IMR-90 (cell line): ENCODE measurements at regions not wholly inside any gene's neighbourhood (a gene's known extent, or its start where the extent isn't known, plus 50 kb on each side); places are given as distances from the start of the nearest gene placed in this dataset.
"Not testable (repeated sequence)": the region's sequence is repeated elsewhere in the genome, so short reads cannot be mapped to it uniquely, and the experiment has no call there.

ENCODE experiments used
- ATAC-seq: fragments of 200-7000 bp; cut with Tn5 transposase; 2 replicates; pipeline ENCODE4 v1.9.1; 2020; ENCODE audit warnings: low read depth, mild to moderate bottlenecking, moderate library complexity
- BruUV-seq: library from RNA; stranded (reverse); fragments of 400-500 nt; replicated peaks from 2 replicates; lab custom pipeline; 2021; lab: Mats Ljungman, UMichigan
- CTCF ChIA-PET: fragments of 300-600 bp; formaldehyde crosslinking; extraction: SDS; loops from one replicate; lab custom pipeline; 2021; ENCODE audit warnings: antibody characterized with exemption; lab: Yijun Ruan, JAX
- POLR2A ChIA-PET: fragments of 300-600 bp; sonication (Branson Sonifier 250); formaldehyde crosslinking; loops from one replicate; lab custom pipeline; 2022; ENCODE audit warnings: antibody characterized with exemption; ENCODE audit not compliant: unreplicated experiment; lab: Charles Lee
- DNase-seq: peaks from one replicate; pipeline ENCODE4 v3.0.0; 2013
- H2AFZ ChIP-seq: replicated peaks from 2 replicates; pipeline ENCODE3; 2013; ENCODE audit warnings: low read length, mild to moderate bottlenecking; ENCODE audit not compliant: poor library complexity
- H2AK5ac ChIP-seq: 2 replicates; pipeline ENCODE4 v1.6.1; 2013; ENCODE audit warnings: low read depth, low read length, inconsistent platforms
- H2AK9ac ChIP-seq: replicated peaks from 2 replicates; pipeline ENCODE3; 2013; ENCODE audit warnings: mild to moderate bottlenecking, low read depth, low read length, moderate library complexity; ENCODE audit not compliant: poor library complexity
- H2BK120ac ChIP-seq: 2 replicates; pipeline ENCODE4 v1.6.1; 2013; ENCODE audit warnings: low read depth, low read length, inconsistent platforms
- H2BK15ac ChIP-seq: 3 replicates; pipeline ENCODE4 v1.6.1; 2013; ENCODE audit warnings: low read depth, low read length, inconsistent platforms
- H2BK20ac ChIP-seq: 2 replicates; pipeline ENCODE4 v1.6.1; 2013; ENCODE audit warnings: low read depth, mild to moderate bottlenecking, inconsistent platforms, low read length, moderate library complexity
- H2BK5ac ChIP-seq: 2 replicates; pipeline ENCODE4 v1.6.1; 2013; ENCODE audit warnings: mild to moderate bottlenecking, low read depth, low read length, inconsistent platforms; ENCODE audit not compliant: poor library complexity, severe bottlenecking
- H3K14ac ChIP-seq: replicated peaks from 2 replicates; pipeline ENCODE4 v1.6.1; 2013; ENCODE audit warnings: low read depth, low read length, inconsistent platforms
- H3K18ac ChIP-seq: 2 replicates; pipeline ENCODE4 v1.6.1; 2013; ENCODE audit warnings: low read depth, low read length, control low read depth
- H3K23ac ChIP-seq: 2 replicates; pipeline ENCODE4 v1.6.1; 2013; ENCODE audit warnings: low read depth, low read length, inconsistent platforms
- H3K27ac ChIP-seq: 2 replicates; pipeline ENCODE4 v1.5.1; 2013; ENCODE audit warnings: mild to moderate bottlenecking, control low read depth, low read length; ENCODE audit not compliant: insufficient read depth
- H3K27me3 ChIP-seq: 2 replicates; pipeline ENCODE4 v1.6.1; 2013; ENCODE audit warnings: low read length; ENCODE audit not compliant: control insufficient read depth, insufficient read depth
- H3K36me3 ChIP-seq: 2 replicates; pipeline ENCODE4 v1.6.1; 2013; ENCODE audit warnings: low read length, mixed read lengths; ENCODE audit not compliant: control insufficient read depth, insufficient read depth
- H3K4ac ChIP-seq: 2 replicates; pipeline ENCODE4 v1.6.1; 2013; ENCODE audit warnings: low read depth, low read length, inconsistent platforms
- H3K4me1 ChIP-seq: 2 replicates; pipeline ENCODE4 v1.6.1; 2013; ENCODE audit warnings: low read length, mixed read lengths; ENCODE audit not compliant: control insufficient read depth, insufficient read depth
- H3K4me2 ChIP-seq: 2 replicates; pipeline ENCODE4 v1.6.1; 2013; ENCODE audit warnings: low read depth, mild to moderate bottlenecking, control low read depth, low read length, moderate library complexity
- H3K4me3 ChIP-seq: 2 replicates; pipeline ENCODE4 v1.5.1; 2013; ENCODE audit warnings: low read depth, mild to moderate bottlenecking, control low read depth, low read length, moderate library complexity; ENCODE audit not compliant: insufficient read depth
- H3K56ac ChIP-seq: 2 replicates; pipeline ENCODE4 v1.6.1; 2013; ENCODE audit warnings: low read length, inconsistent platforms; ENCODE audit not compliant: insufficient read depth; ENCODE audit errors: extremely low read depth
- H3K79me1 ChIP-seq, 2 experiments: 2 replicates each; pipeline ENCODE4 v1.6.1; 2013; ENCODE audit warnings: low read length in 2 of 2, inconsistent platforms in 1 of 2, low read depth in 1 of 2
- H3K9ac ChIP-seq: 2 replicates; pipeline ENCODE4 v1.6.1; 2013; ENCODE audit warnings: low read depth, low read length, control low read depth
- H3K9me1 ChIP-seq: 2 replicates; pipeline ENCODE4 v1.6.1; 2013; ENCODE audit warnings: low read length, inconsistent platforms; ENCODE audit not compliant: insufficient read depth
- H3K9me3 ChIP-seq: 2 replicates; pipeline ENCODE4 v1.6.1; 2013; ENCODE audit warnings: low read length; ENCODE audit not compliant: control insufficient read depth, insufficient read depth
- H4K20me1 ChIP-seq: 2 replicates; pipeline ENCODE4 v1.6.1; 2013; ENCODE audit warnings: low read length, inconsistent platforms; ENCODE audit not compliant: insufficient read depth
- H4K5ac ChIP-seq: 2 replicates; pipeline ENCODE4 v1.6.1; 2013; ENCODE audit warnings: mild to moderate bottlenecking, low read depth, low read length, control low read depth
- H4K8ac ChIP-seq, 2 experiments: 2 replicates each; pipeline ENCODE4 v1.6.1; 2013; ENCODE audit warnings: low read depth in 2 of 2, low read length in 2 of 2, control low read depth in 1 of 2, inconsistent platforms in 1 of 2
- H4K91ac ChIP-seq: 2 replicates; pipeline ENCODE4 v1.6.1; 2013; ENCODE audit warnings: low read depth, low read length, inconsistent platforms; ENCODE audit not compliant: insufficient read depth
- WGBS, 2 experiments: methylation state at CpG; one replicate each; pipeline versions ENCODE4 v1.1.5 to v1.1.7; 2013; ENCODE audit warnings: missing lambda C conversion rate in 2 of 2; ENCODE audit not compliant: insufficient read length in 1 of 2; ENCODE audit errors: extremely low coverage in 2 of 2; 5-methylcytosine and 5-hydroxymethylcytosine counted together
- dilution Hi-C: fragments of 300-500 bp; cut with HindIII; formaldehyde crosslinking; loops from one replicate; pipeline ENCODE4 v1.14.3; 2018; ENCODE audit warnings: low sequenced_read_pairs; ENCODE audit not compliant: unreplicated experiment
- in situ Hi-C: fragments of 300-500 bp; cut with MboI; formaldehyde crosslinking; loops from 3 replicates; pipeline ENCODE4 v1.14.3; 2019; ENCODE audit warnings: low sequenced_read_pairs, inconsistent platforms, mixed read lengths
- intact Hi-C: fragments of 100-400 bp; cut with micrococcal nuclease; formaldehyde crosslinking; loops from 2 replicates; pipeline ENCODE4 v1.10.0; 2022

- H2AK9ac ChIP-seq, H4K91ac ChIP-seq, H3K56ac ChIP-seq, H2BK120ac ChIP-seq, H2BK20ac ChIP-seq, H4K5ac ChIP-seq, H3K4me3 ChIP-seq, H3K14ac ChIP-seq, DNase-seq, H3K23ac ChIP-seq, CTCF ChIA-PET, BruUV-seq, H4K8ac ChIP-seq, POLR2A ChIA-PET, in situ Hi-C loops, H4K20me1 ChIP-seq, H3K4me1 ChIP-seq, H3K4me2 ChIP-seq, dilution Hi-C loops, ATAC-seq, H3K27me3 ChIP-seq, H3K4ac ChIP-seq, intact Hi-C loops, H3K9me1 ChIP-seq, H3K27ac ChIP-seq, H2AK5ac ChIP-seq, H3K9me3 ChIP-seq, H3K36me3 ChIP-seq, H2AFZ ChIP-seq, H2BK15ac ChIP-seq, H3K79me1 ChIP-seq, H2BK5ac ChIP-seq, H3K18ac ChIP-seq, H3K9ac ChIP-seq: not testable (repeated sequence)
- no CpG with 5 or more reads among the region's 6 CpGs for WGBS, 2 experiments
These were observed 61.3 kb downstream of the ZNF860 start for GRCh38 chr3:32042867-32043266.
